Neural cell (in vitro differentiated cells): ENCODE measurements at regions not wholly inside any gene's neighbourhood (a gene's known extent, or its start where the extent isn't known, plus 50 kb on each side); places are given as distances from the start of the nearest gene placed in this dataset.

Source experiments
- CTCF ChIP-seq: fragments of 450-650 bp; IDR thresholded peaks from 2 replicates; pipeline ENCODE4 v1.5.1; 2014; ENCODE audit warnings: antibody characterized with exemption, mild to moderate bottlenecking, moderate library complexity; ENCODE audit not compliant: poor library complexity, severe bottlenecking
- EP300 ChIP-seq: fragments of 450-650 bp; conservative IDR thresholded peaks from 2 replicates; pipeline ENCODE4 v1.6.1; 2014; ENCODE audit warnings: antibody characterized with exemption, mild to moderate bottlenecking, moderate library complexity; ENCODE audit not compliant: poor library complexity, severe bottlenecking
- EZH2 ChIP-seq: fragments of 200-600, 300-800 bp; shearing (Covaris generic), sonication (generic); IDR thresholded peaks from 2 replicates; pipeline ENCODE4 v1.6.1; 2014; ENCODE audit warnings: antibody characterized with exemption, low read length, borderline replicate concordance, mild to moderate bottlenecking; ENCODE audit not compliant: insufficient read depth, poor library complexity, severe bottlenecking
- MXI1 ChIP-seq: fragments of 450-650 bp; conservative IDR thresholded peaks from 2 replicates; pipeline ENCODE4 v1.6.1; 2014; ENCODE audit warnings: antibody characterized with exemption, mild to moderate bottlenecking; ENCODE audit not compliant: poor library complexity, severe bottlenecking
- POLR2AphosphoS5 ChIP-seq: IDR thresholded peaks from 2 replicates; pipeline ENCODE4 v1.6.1; 2012
- RAD21 ChIP-seq: fragments of 450-650 bp; conservative IDR thresholded peaks from 2 replicates; pipeline ENCODE4 v1.6.1; 2014; ENCODE audit warnings: antibody characterized with exemption, mild to moderate bottlenecking, moderate library complexity
- REST ChIP-seq: IDR thresholded peaks from 2 replicates; pipeline ENCODE4 v1.6.1; 2012; ENCODE audit warnings: borderline replicate concordance
- SMC3 ChIP-seq: fragments of 450-650 bp; conservative IDR thresholded peaks from 2 replicates; pipeline ENCODE4 v1.6.1; 2014; ENCODE audit warnings: antibody characterized with exemption, mild to moderate bottlenecking, moderate library complexity; ENCODE audit not compliant: poor library complexity
- TAF1 ChIP-seq: IDR thresholded peaks from 2 replicates; pipeline ENCODE4 v1.6.1; 2012; ENCODE audit warnings: low read depth

- TF ChIP-seq EP300 (no peak), POLR2AphosphoS5 (no peak), CTCF (no peak), MXI1 (no peak), EZH2 (no peak), REST (no peak), RAD21 (no peak), TAF1 (no peak), SMC3 (no peak)
Measured at GRCh38 chr6:170081556-170081955, 209.3 kb downstream of the DLL1 start.
